C4-2B (cell line): ENCODE measurements at regions not wholly inside any gene's neighbourhood (a gene's known extent, or its start where the extent isn't known, plus 50 kb on each side); places are given as distances from the start of the nearest gene placed in this dataset.

ENCODE experiments used
- ZFX ChIP-seq: fragments of 450-650 bp; IDR thresholded peaks from 2 replicates; pipeline ENCODE4 v1.6.1; 2017
- TF ChIP-seq, protein P1 (sequence below): fragments of 450-650 bp; conservative IDR thresholded peaks from 2 replicates; pipeline ENCODE4 v1.5.1; 2017; ENCODE audit warnings: mild to moderate bottlenecking

DNA sequence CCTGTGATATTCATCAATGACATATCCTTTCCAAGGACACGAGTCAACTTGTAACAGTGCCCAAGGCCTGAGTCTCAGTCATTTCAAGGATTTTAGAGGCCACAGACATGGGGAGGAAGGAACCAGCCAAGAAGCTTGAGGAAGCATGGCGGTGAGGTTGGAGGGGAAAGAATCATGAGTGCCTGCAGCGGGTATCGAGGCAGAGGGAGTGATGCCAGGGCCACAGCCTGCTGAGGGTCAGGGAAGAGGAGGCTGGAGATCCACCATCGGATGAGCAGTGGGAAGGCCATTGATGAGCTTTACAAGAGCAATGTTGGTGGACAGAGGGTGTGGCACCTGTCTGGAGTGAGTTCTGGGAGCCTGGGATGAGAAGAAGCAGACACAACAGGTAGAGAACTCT lies 88.5 kb upstream of the IER5L start:
- TF ChIP-seq, protein P1, sequence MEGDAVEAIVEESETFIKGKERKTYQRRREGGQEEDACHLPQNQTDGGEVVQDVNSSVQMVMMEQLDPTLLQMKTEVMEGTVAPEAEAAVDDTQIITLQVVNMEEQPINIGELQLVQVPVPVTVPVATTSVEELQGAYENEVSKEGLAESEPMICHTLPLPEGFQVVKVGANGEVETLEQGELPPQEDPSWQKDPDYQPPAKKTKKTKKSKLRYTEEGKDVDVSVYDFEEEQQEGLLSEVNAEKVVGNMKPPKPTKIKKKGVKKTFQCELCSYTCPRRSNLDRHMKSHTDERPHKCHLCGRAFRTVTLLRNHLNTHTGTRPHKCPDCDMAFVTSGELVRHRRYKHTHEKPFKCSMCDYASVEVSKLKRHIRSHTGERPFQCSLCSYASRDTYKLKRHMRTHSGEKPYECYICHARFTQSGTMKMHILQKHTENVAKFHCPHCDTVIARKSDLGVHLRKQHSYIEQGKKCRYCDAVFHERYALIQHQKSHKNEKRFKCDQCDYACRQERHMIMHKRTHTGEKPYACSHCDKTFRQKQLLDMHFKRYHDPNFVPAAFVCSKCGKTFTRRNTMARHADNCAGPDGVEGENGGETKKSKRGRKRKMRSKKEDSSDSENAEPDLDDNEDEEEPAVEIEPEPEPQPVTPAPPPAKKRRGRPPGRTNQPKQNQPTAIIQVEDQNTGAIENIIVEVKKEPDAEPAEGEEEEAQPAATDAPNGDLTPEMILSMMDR, result no peak
- no peak for TF ChIP-seq ZFX
